Activated T-helper 17 cell treated with anti-CD3 and anti-CD28 coated beads, Interleukin-2, amount 50 U/mL, for 72 hours (primary cell): ENCODE measurements at regions not wholly inside any gene's neighbourhood (a gene's known extent, or its start where the extent isn't known, plus 50 kb on each side); places are given as distances from the start of the nearest gene placed in this dataset.

Source experiments
- ATAC-seq: fragments of 150-1000 bp; cut with Tn5 transposase; replicated peaks from 2 replicates; pipeline ENCODE4 v1.10.0; 2021; ENCODE audit warnings: mild to moderate bottlenecking, moderate library complexity
- H3K27ac Mint-ChIP-seq: one replicate; pipeline ENCODE4 v1.8.0; 2022; ENCODE audit warnings: mixed read lengths
- H3K27me3 Mint-ChIP-seq: one replicate; pipeline ENCODE4 v1.8.0; 2022; ENCODE audit warnings: mixed read lengths
- H3K36me3 Mint-ChIP-seq: one replicate; pipeline ENCODE4 v1.8.0; 2022; ENCODE audit warnings: low read depth, mild to moderate bottlenecking, mixed read lengths
- H3K4me1 Mint-ChIP-seq: one replicate; pipeline ENCODE4 v1.8.0; 2022; ENCODE audit warnings: mixed read lengths
- H3K4me3 Mint-ChIP-seq: one replicate; pipeline ENCODE4 v1.8.0; 2022; ENCODE audit warnings: mild to moderate bottlenecking, mixed read lengths
- H3K9me3 Mint-ChIP-seq: one replicate; pipeline ENCODE4 v1.8.0; 2022; ENCODE audit warnings: mixed read lengths

DNA sequence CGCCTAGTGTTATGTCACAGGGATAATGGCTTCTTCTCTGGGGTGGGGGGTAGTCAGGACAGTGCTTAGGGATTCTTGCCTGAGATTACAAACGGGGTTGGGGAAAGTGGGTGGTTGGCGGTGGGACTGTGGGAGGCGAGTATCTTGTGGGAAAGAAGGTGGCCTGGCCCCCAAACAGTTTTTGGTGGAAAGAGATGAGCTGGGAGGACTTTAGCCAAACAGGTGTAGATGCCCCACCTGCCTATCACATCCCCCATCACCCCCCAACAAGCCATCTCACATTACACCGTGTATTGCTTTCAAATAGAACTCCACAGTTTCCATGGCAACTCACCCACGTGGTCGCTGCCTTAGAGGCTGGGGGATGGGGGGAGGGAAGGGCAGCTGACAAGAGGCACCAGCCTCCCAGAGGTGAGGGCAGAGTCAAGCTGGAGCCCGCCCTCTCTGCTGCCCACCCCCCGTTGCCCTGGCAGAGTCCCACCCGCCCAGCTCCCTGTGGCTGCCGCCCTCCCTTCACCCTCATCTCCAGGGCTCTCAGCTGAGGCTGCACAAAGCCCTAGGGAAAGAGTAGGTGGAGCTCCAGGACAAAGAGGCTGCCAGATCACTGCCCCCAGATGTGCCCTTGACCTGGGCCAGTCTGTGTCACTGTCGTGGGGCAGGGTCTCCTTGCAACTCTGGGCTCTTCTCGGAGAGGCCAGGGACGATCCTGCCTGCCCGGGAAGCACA, 98.3 kb downstream of the LRRC74A start:
- Mint-ChIP-seq H3K27ac (peak overlapping the region; percentile 75), H3K27me3 (no peaks in the 10 kb centered on the region), H3K9me3 (no peaks in the 10 kb centered on the region), H3K4me1 (peaks cover 26% of the 10 kb centered on the region), H3K4me3 (no peak overlapping the region), H3K36me3 (no peaks in the 10 kb centered on the region)
- ATAC-seq: no peak

- H3K4me3 Mint-ChIP-seq: no peak overlapping the region
- H3K36me3 Mint-ChIP-seq: no peaks in the 10 kb centered on the region
- no peak for ATAC-seq
- peak overlapping the region; percentile 48 for H3K27ac Mint-ChIP-seq
- peaks cover 26% of the 10 kb centered on the region for H3K4me1 Mint-ChIP-seq
- H3K27me3 Mint-ChIP-seq: no peaks in the 10 kb centered on the region
- H3K9me3 Mint-ChIP-seq: no peaks in the 10 kb centered on the region
Measured at GRCh38 chr14:76923431-76924370, 97.5 kb downstream of the LRRC74A start.

GRCh38 chr14:76922584-76922983, 96.4 kb downstream of the LRRC74A start:
- no peaks in the 10 kb centered on the region for H3K9me3 Mint-ChIP-seq
- H3K27me3 Mint-ChIP-seq: no peaks in the 10 kb centered on the region
- ATAC-seq: no peak
- H3K4me1 Mint-ChIP-seq: peaks cover 16% of the 10 kb centered on the region
- no peaks in the 10 kb centered on the region for H3K36me3 Mint-ChIP-seq
- H3K27ac Mint-ChIP-seq: no peak overlapping the region
- H3K4me3 Mint-ChIP-seq: no peak overlapping the region

DNA sequence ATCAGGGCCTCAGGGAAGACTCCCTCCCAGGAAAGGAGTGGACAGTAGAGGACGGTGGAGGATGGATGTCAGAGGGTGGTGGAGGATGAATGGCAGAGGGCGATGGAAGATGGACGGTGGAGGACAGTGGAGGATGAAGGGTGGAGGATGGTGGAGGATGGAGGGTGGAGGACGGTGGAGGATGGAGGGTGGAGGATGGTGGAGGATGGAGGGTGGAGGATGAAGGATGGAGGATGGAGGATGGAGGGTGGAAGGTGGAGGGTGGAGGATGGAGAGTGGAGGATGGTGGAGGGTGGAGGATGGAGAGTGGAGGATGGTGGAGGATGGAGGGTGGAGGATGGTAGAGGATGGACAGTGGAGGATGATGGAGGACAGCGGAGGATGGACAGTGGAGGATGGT, 95.9 kb downstream of the LRRC74A start:
- Mint-ChIP-seq H3K27ac (no peak overlapping the region), H3K27me3 (no peaks in the 10 kb centered on the region), H3K4me1 (peaks cover 14% of the 10 kb centered on the region)

DNA sequence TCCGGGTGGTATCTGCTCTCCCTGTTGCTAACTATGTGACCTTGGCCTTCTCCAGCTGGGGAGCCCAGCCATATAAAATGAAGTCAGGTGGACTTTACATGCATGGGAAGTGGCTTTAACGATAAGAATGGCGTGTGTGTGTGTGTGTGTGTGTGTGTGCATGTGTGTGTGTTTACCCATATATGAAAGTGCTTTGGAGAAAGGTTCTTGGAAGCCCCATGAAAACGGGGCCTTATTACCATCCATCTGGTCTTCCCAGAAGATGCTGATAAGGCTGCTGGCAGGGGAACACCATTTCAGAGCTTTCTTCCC, 94.8 kb downstream of the LRRC74A start:
- H3K27ac Mint-ChIP-seq: no peak overlapping the region
- no peaks in the 10 kb centered on the region for H3K36me3 Mint-ChIP-seq
- H3K4me1 Mint-ChIP-seq: peaks cover 5% of the 10 kb centered on the region
- no peaks in the 10 kb centered on the region for H3K27me3 Mint-ChIP-seq
- H3K9me3 Mint-ChIP-seq: no peaks in the 10 kb centered on the region
- H3K4me3 Mint-ChIP-seq: no peak overlapping the region
- ATAC-seq: no peak

More for the DNA sequence above, 95.9 kb downstream of the LRRC74A start:
- no peaks in the 10 kb centered on the region for H3K36me3 Mint-ChIP-seq
- ATAC-seq: no peak
- no peaks in the 10 kb centered on the region for H3K9me3 Mint-ChIP-seq
- no peak overlapping the region for H3K4me3 Mint-ChIP-seq

GRCh38 chr14:76920331-76921087, 94.3 kb downstream of the LRRC74A start:
- ATAC-seq: no peak
- peak overlapping the region; percentile 53 for H3K4me3 Mint-ChIP-seq
- no peaks in the 10 kb centered on the region for H3K36me3 Mint-ChIP-seq

DNA sequence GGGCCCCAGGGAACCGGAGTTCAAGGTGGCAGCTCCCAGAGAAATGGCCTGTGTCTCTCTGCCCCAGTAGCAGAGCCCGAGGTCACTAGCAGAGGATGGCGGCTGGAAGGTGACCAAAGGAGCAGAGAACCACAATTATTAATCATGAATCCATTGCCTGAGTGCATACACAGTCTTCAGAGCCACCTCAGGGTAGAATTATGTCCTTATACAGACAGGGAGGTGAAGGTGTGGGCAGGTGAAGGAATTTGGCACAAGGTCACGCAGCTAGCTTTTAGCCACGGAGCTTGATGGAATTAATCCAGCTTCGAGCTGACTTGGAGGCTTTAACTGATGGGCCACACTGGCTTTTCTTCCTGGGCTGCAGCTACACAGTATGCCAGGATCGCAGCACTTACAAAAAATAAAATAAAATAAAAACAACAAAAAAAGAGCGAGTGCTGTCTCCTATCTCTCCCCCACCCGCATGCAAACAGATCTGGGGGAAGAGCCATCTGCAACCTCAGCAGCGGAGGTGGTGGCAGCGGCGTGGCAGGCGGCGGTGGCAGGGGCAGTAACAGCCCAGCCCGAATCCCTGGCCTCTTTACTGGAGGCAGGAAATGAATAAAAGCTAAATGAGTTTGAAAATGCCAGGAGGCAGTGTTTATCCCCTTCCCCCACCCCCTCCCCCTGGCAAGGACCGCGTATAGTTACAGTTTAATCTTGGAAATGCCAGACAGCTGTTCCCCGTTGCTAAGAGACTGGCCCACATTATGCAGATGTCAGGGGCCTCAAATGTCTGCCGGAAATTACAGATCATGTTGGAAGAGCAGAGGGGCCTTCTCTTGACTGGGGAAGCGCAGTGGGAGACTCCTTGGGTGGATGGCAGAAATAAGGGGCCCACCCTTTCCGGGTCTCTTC, 93.5 kb downstream of the LRRC74A start:
- Mint-ChIP-seq H3K36me3 (no peaks in the 10 kb centered on the region), H3K27me3 (no peaks in the 10 kb centered on the region), H3K9me3 (no peaks in the 10 kb centered on the region), H3K4me3 (peak overlapping the region; percentile 53), H3K4me1 (peaks cover 5% of the 10 kb centered on the region), H3K27ac (peak overlapping the region; percentile 76)
- ATAC-seq: peak; percentile 82

More at GRCh38 chr14:76920331-76921087, 94.3 kb downstream of the LRRC74A start:
- Mint-ChIP-seq H3K9me3 (no peaks in the 10 kb centered on the region), H3K4me1 (peaks cover 5% of the 10 kb centered on the region), H3K27ac (peak overlapping the region; percentile 76), H3K27me3 (no peaks in the 10 kb centered on the region)
